Progenitor cell of endocrine pancreas (in vitro differentiated cells): ENCODE measurements at regions not wholly inside any gene's neighbourhood (a gene's known extent, or its start where the extent isn't known, plus 50 kb on each side); places are given as distances from the start of the nearest gene placed in this dataset.

Source experiments
- DNase-seq: peaks from one replicate; pipeline ENCODE4 v3.0.0; 2021; ENCODE audit warnings: low spot score; ENCODE audit not compliant: unreplicated experiment
- H3K27ac Mint-ChIP-seq: 2 replicates; pipeline ENCODE4 v1.8.0; 2021; ENCODE audit warnings: mild to moderate bottlenecking, moderate library complexity, mixed read lengths
- H3K27me3 Mint-ChIP-seq: 2 replicates; pipeline ENCODE4 v1.8.0; 2021; ENCODE audit warnings: mixed read lengths
- H3K36me3 Mint-ChIP-seq: 2 replicates; pipeline ENCODE4 v1.8.0; 2022; ENCODE audit warnings: mixed read lengths; ENCODE audit not compliant: insufficient read depth
- H3K4me1 Mint-ChIP-seq: 2 replicates; pipeline ENCODE4 v1.8.0; 2021; ENCODE audit warnings: low read depth, mixed read lengths
- H3K4me3 Mint-ChIP-seq: 2 replicates; pipeline ENCODE4 v1.8.0; 2021; ENCODE audit warnings: low read depth, mild to moderate bottlenecking, moderate library complexity, mixed read lengths
- H3K9me3 Mint-ChIP-seq: 2 replicates; pipeline ENCODE4 v1.8.0; 2021; ENCODE audit warnings: low read depth, mixed read lengths
- CTCF ChIP-seq: fragments of 200-600 bp; sonication (generic); IDR thresholded peaks from one replicate; pipeline ENCODE4 v1.5.0; 2021; ENCODE audit warnings: antibody characterized with exemption, mild to moderate bottlenecking; ENCODE audit not compliant: unreplicated experiment

GRCh38 chr18:55137602-55138001 lies 178.3 kb upstream of the CCDC68 start:
- Mint-ChIP-seq H3K36me3 (no peaks in the 10 kb centered on the region), H3K27ac (no peak overlapping the region), H3K4me3 (no peak overlapping the region), H3K9me3 (no peaks in the 10 kb centered on the region), H3K4me1 (no peaks in the 10 kb centered on the region), H3K27me3 (peaks cover 10% of the 10 kb centered on the region)
- TF ChIP-seq CTCF: no peak
- no peak for DNase-seq

- H3K27me3 Mint-ChIP-seq: peaks cover 7% of the 10 kb centered on the region
- TF ChIP-seq CTCF: no peak
- H3K36me3 Mint-ChIP-seq: no peaks in the 10 kb centered on the region
- no peaks in the 10 kb centered on the region for H3K9me3 Mint-ChIP-seq
- H3K4me3 Mint-ChIP-seq: no peak overlapping the region
- H3K27ac Mint-ChIP-seq: no peak overlapping the region
- no peak for DNase-seq
- H3K4me1 Mint-ChIP-seq: no peaks in the 10 kb centered on the region
These were observed 177.6 kb upstream of the CCDC68 start for GRCh38 chr18:55136864-55137263.

- no peak for DNase-seq
- no peak for TF ChIP-seq CTCF
- Mint-ChIP-seq H3K27ac (no peak overlapping the region), H3K9me3 (no peaks in the 10 kb centered on the region), H3K4me3 (no peak overlapping the region), H3K36me3 (no peaks in the 10 kb centered on the region), H3K27me3 (peaks cover 7% of the 10 kb centered on the region), H3K4me1 (no peaks in the 10 kb centered on the region)
These were observed 177.0 kb upstream of the CCDC68 start for GRCh38 chr18:55136258-55136657.

- H3K4me1 Mint-ChIP-seq: no peaks in the 10 kb centered on the region
- no peak for DNase-seq
These were observed 174.1 kb upstream of the CCDC68 start for GRCh38 chr18:55133378-55133777.

GRCh38 chr18:55128437-55128836 lies 169.2 kb upstream of the CCDC68 start:
- Mint-ChIP-seq H3K4me3 (no peak overlapping the region), H3K27ac (no peak overlapping the region), H3K4me1 (no peaks in the 10 kb centered on the region), H3K9me3 (peaks cover 2% of the 10 kb centered on the region), H3K36me3 (no peaks in the 10 kb centered on the region), H3K27me3 (no peaks in the 10 kb centered on the region)
- TF ChIP-seq CTCF: no peak
- no peak for DNase-seq

More at GRCh38 chr18:55133378-55133777, 174.1 kb upstream of the CCDC68 start:
- no peaks in the 10 kb centered on the region for H3K9me3 Mint-ChIP-seq
- no peaks in the 10 kb centered on the region for H3K36me3 Mint-ChIP-seq
- H3K27me3 Mint-ChIP-seq: peaks cover 4% of the 10 kb centered on the region
- H3K4me3 Mint-ChIP-seq: no peak overlapping the region
- TF ChIP-seq CTCF: no peak
- no peak overlapping the region for H3K27ac Mint-ChIP-seq
